ENCODE measurements at regions not wholly inside any gene's neighbourhood (a gene's known extent, or its start where the extent isn't known, plus 50 kb on each side); places are given as distances from the start of the nearest gene placed in this dataset.

- no peak for DNase-seq (ENCODE audit: extremely low read depth in 1 of 2, low read depth in 1 of 2)
These were observed 136.5 kb upstream of the CCND2 start for GRCh38 chr12:4137015-4137414.

GRCh38 chr12:4135919-4136605, 137.5 kb upstream of the CCND2 start:
- DNase-seq (ENCODE audit: extremely low read depth in 1 of 2, low read depth in 1 of 2), result peak; percentile 57 to 85

- DNase-seq (ENCODE audit: extremely low read depth in 1 of 2, low read depth in 1 of 2), result no peak
These were observed 138.9 kb upstream of the CCND2 start for GRCh38 chr12:4134448-4135263.

- DNase-seq (ENCODE audit: extremely low read depth in 1 of 2, low read depth in 1 of 2), result no peak
These were observed 139.7 kb upstream of the CCND2 start for GRCh38 chr12:4133636-4134447.

- DNase-seq (ENCODE audit: extremely low read depth in 1 of 2, low read depth in 1 of 2), result no peak
These were observed 140.5 kb upstream of the CCND2 start for GRCh38 chr12:4133029-4133428.

GRCh38 chr12:4121506-4122020, 152.0 kb upstream of the CCND2 start:
- no peak for DNase-seq (ENCODE audit: extremely low read depth in 1 of 2, low read depth in 1 of 2)

- no peak for DNase-seq (ENCODE audit: extremely low read depth in 1 of 2, low read depth in 1 of 2)
These were observed 153.1 kb upstream of the CCND2 start for GRCh38 chr12:4120316-4120917.

GRCh38 chr12:4119157-4119761, 154.3 kb upstream of the CCND2 start:
- peak in 1 of 2 donors; percentile 78 for DNase-seq (ENCODE audit: extremely low read depth in 1 of 2, low read depth in 1 of 2)

- peak in 1 of 2 donors; percentile 31 for DNase-seq (ENCODE audit: extremely low read depth in 1 of 2, low read depth in 1 of 2)
These were observed 154.9 kb upstream of the CCND2 start for GRCh38 chr12:4118601-4119156.

- no peak for DNase-seq (ENCODE audit: extremely low read depth in 1 of 2, low read depth in 1 of 2)
These were observed 155.5 kb upstream of the CCND2 start for GRCh38 chr12:4118017-4118510.

GRCh38 chr12:4117386-4118016, 156.1 kb upstream of the CCND2 start:
- no peak for DNase-seq (ENCODE audit: extremely low read depth in 1 of 2, low read depth in 1 of 2)

- no peak for DNase-seq (ENCODE audit: extremely low read depth in 1 of 2, low read depth in 1 of 2)
These were observed 157.1 kb upstream of the CCND2 start for GRCh38 chr12:4116251-4117111.

- no peak for DNase-seq (ENCODE audit: extremely low read depth in 1 of 2, low read depth in 1 of 2)
These were observed 158.0 kb upstream of the CCND2 start for GRCh38 chr12:4115570-4115969.

GRCh38 chr12:4114986-4115385, 158.6 kb upstream of the CCND2 start:
- peak in 1 of 2 donors; percentile 41 for DNase-seq (ENCODE audit: extremely low read depth in 1 of 2, low read depth in 1 of 2)

- DNase-seq (ENCODE audit: extremely low read depth in 1 of 2, low read depth in 1 of 2), result no peak
These were observed 160.7 kb upstream of the CCND2 start for GRCh38 chr12:4112734-4113325.

GRCh38 chr12:4112290-4112689, 161.3 kb upstream of the CCND2 start:
- no peak for DNase-seq (ENCODE audit: extremely low read depth in 1 of 2, low read depth in 1 of 2)

- no peak for DNase-seq (ENCODE audit: extremely low read depth in 1 of 2, low read depth in 1 of 2)
These were observed 162.6 kb upstream of the CCND2 start for GRCh38 chr12:4111010-4111409.

- no peak for DNase-seq (ENCODE audit: extremely low read depth in 1 of 2, low read depth in 1 of 2)
These were observed 163.7 kb upstream of the CCND2 start for GRCh38 chr12:4109826-4110225.

Data from stimulated activated CD8-positive, alpha-beta memory T cell treated with anti-CD3 and anti-CD28 coated beads, Interleukin-7, amount 100 ng/mL, for 48 hours (primary cell).